IMR-90 (cell line): ENCODE measurements at regions not wholly inside any gene's neighbourhood (a gene's known extent, or its start where the extent isn't known, plus 50 kb on each side); places are given as distances from the start of the nearest gene placed in this dataset.
A peak's percentile ranks its signal among the peaks of the same experiment; 100 is the strongest.

Experiments
- ATAC-seq: fragments of 200-7000 bp; cut with Tn5 transposase; 2 replicates; pipeline ENCODE4 v1.9.1; 2020; ENCODE audit warnings: low read depth, mild to moderate bottlenecking, moderate library complexity
- BruUV-seq: library from RNA; stranded (reverse); fragments of 400-500 nt; replicated peaks from 2 replicates; lab custom pipeline; 2021; lab: Mats Ljungman, UMichigan
- CTCF ChIA-PET: fragments of 300-600 bp; formaldehyde crosslinking; extraction: SDS; loops from one replicate; lab custom pipeline; 2021; ENCODE audit warnings: antibody characterized with exemption; lab: Yijun Ruan, JAX
- POLR2A ChIA-PET: fragments of 300-600 bp; sonication (Branson Sonifier 250); formaldehyde crosslinking; loops from one replicate; lab custom pipeline; 2022; ENCODE audit warnings: antibody characterized with exemption; ENCODE audit not compliant: unreplicated experiment; lab: Charles Lee
- DNase-seq: peaks from one replicate; pipeline ENCODE4 v3.0.0; 2013
- H2AFZ ChIP-seq: replicated peaks from 2 replicates; pipeline ENCODE3; 2013; ENCODE audit warnings: low read length, mild to moderate bottlenecking; ENCODE audit not compliant: poor library complexity
- H2AK5ac ChIP-seq: 2 replicates; pipeline ENCODE4 v1.6.1; 2013; ENCODE audit warnings: low read depth, low read length, inconsistent platforms
- H2AK9ac ChIP-seq: replicated peaks from 2 replicates; pipeline ENCODE3; 2013; ENCODE audit warnings: mild to moderate bottlenecking, low read depth, low read length, moderate library complexity; ENCODE audit not compliant: poor library complexity
- H2BK120ac ChIP-seq: 2 replicates; pipeline ENCODE4 v1.6.1; 2013; ENCODE audit warnings: low read depth, low read length, inconsistent platforms
- H2BK15ac ChIP-seq: 3 replicates; pipeline ENCODE4 v1.6.1; 2013; ENCODE audit warnings: low read depth, low read length, inconsistent platforms
- H2BK20ac ChIP-seq: 2 replicates; pipeline ENCODE4 v1.6.1; 2013; ENCODE audit warnings: low read depth, mild to moderate bottlenecking, inconsistent platforms, low read length, moderate library complexity
- H2BK5ac ChIP-seq: 2 replicates; pipeline ENCODE4 v1.6.1; 2013; ENCODE audit warnings: mild to moderate bottlenecking, low read depth, low read length, inconsistent platforms; ENCODE audit not compliant: poor library complexity, severe bottlenecking
- H3K14ac ChIP-seq: replicated peaks from 2 replicates; pipeline ENCODE4 v1.6.1; 2013; ENCODE audit warnings: low read depth, low read length, inconsistent platforms
- H3K18ac ChIP-seq: 2 replicates; pipeline ENCODE4 v1.6.1; 2013; ENCODE audit warnings: low read depth, low read length, control low read depth
- H3K23ac ChIP-seq: 2 replicates; pipeline ENCODE4 v1.6.1; 2013; ENCODE audit warnings: low read depth, low read length, inconsistent platforms
- H3K27ac ChIP-seq: 2 replicates; pipeline ENCODE4 v1.5.1; 2013; ENCODE audit warnings: mild to moderate bottlenecking, control low read depth, low read length; ENCODE audit not compliant: insufficient read depth
- H3K27me3 ChIP-seq: 2 replicates; pipeline ENCODE4 v1.6.1; 2013; ENCODE audit warnings: low read length; ENCODE audit not compliant: control insufficient read depth, insufficient read depth
- H3K36me3 ChIP-seq: 2 replicates; pipeline ENCODE4 v1.6.1; 2013; ENCODE audit warnings: low read length, mixed read lengths; ENCODE audit not compliant: control insufficient read depth, insufficient read depth
- H3K4ac ChIP-seq: 2 replicates; pipeline ENCODE4 v1.6.1; 2013; ENCODE audit warnings: low read depth, low read length, inconsistent platforms
- H3K4me1 ChIP-seq: 2 replicates; pipeline ENCODE4 v1.6.1; 2013; ENCODE audit warnings: low read length, mixed read lengths; ENCODE audit not compliant: control insufficient read depth, insufficient read depth
- H3K4me2 ChIP-seq: 2 replicates; pipeline ENCODE4 v1.6.1; 2013; ENCODE audit warnings: low read depth, mild to moderate bottlenecking, control low read depth, low read length, moderate library complexity
- H3K4me3 ChIP-seq: 2 replicates; pipeline ENCODE4 v1.5.1; 2013; ENCODE audit warnings: low read depth, mild to moderate bottlenecking, control low read depth, low read length, moderate library complexity; ENCODE audit not compliant: insufficient read depth
- H3K56ac ChIP-seq: 2 replicates; pipeline ENCODE4 v1.6.1; 2013; ENCODE audit warnings: low read length, inconsistent platforms; ENCODE audit not compliant: insufficient read depth; ENCODE audit errors: extremely low read depth
- H3K79me1 ChIP-seq, 2 experiments: 2 replicates each; pipeline ENCODE4 v1.6.1; 2013; ENCODE audit warnings: low read length in 2 of 2, inconsistent platforms in 1 of 2, low read depth in 1 of 2
- H3K9ac ChIP-seq: 2 replicates; pipeline ENCODE4 v1.6.1; 2013; ENCODE audit warnings: low read depth, low read length, control low read depth
- H3K9me1 ChIP-seq: 2 replicates; pipeline ENCODE4 v1.6.1; 2013; ENCODE audit warnings: low read length, inconsistent platforms; ENCODE audit not compliant: insufficient read depth
- H3K9me3 ChIP-seq: 2 replicates; pipeline ENCODE4 v1.6.1; 2013; ENCODE audit warnings: low read length; ENCODE audit not compliant: control insufficient read depth, insufficient read depth
- H4K20me1 ChIP-seq: 2 replicates; pipeline ENCODE4 v1.6.1; 2013; ENCODE audit warnings: low read length, inconsistent platforms; ENCODE audit not compliant: insufficient read depth
- H4K5ac ChIP-seq: 2 replicates; pipeline ENCODE4 v1.6.1; 2013; ENCODE audit warnings: mild to moderate bottlenecking, low read depth, low read length, control low read depth
- H4K8ac ChIP-seq, 2 experiments: 2 replicates each; pipeline ENCODE4 v1.6.1; 2013; ENCODE audit warnings: low read depth in 2 of 2, low read length in 2 of 2, control low read depth in 1 of 2, inconsistent platforms in 1 of 2
- H4K91ac ChIP-seq: 2 replicates; pipeline ENCODE4 v1.6.1; 2013; ENCODE audit warnings: low read depth, low read length, inconsistent platforms; ENCODE audit not compliant: insufficient read depth
- BHLHE40 ChIP-seq: fragments of 150-350 bp; IDR thresholded peaks from 2 replicates; pipeline ENCODE4 v1.6.1; 2016; ENCODE audit warnings: mild to moderate bottlenecking, low read depth, low read length
- CEBPB ChIP-seq: IDR thresholded peaks from 2 replicates; pipeline ENCODE4 v1.6.1; 2012; ENCODE audit warnings: low read depth, low read length, improper control_type of control experiment
- FOS ChIP-seq: fragments of 150-350 bp; IDR thresholded peaks from 2 replicates; pipeline ENCODE4 v1.6.1; 2016; ENCODE audit warnings: low read depth, low read length
- MAZ ChIP-seq: IDR thresholded peaks from 2 replicates; pipeline ENCODE4 v1.6.1; 2012; ENCODE audit warnings: low read depth, mild to moderate bottlenecking, low read length, improper control_type of control experiment, moderate library complexity, borderline replicate concordance
- MXI1 ChIP-seq: IDR thresholded peaks from 2 replicates; pipeline ENCODE4 v1.6.1; 2012; ENCODE audit warnings: low read depth, mild to moderate bottlenecking, low read length, moderate library complexity, borderline replicate concordance
- RAD21 ChIP-seq: IDR thresholded peaks from 2 replicates; pipeline ENCODE4 v1.6.1; 2012; ENCODE audit warnings: low read length, improper control_type of control experiment
- RCOR1 ChIP-seq: IDR thresholded peaks from 2 replicates; pipeline ENCODE4 v1.6.1; 2012; ENCODE audit warnings: mild to moderate bottlenecking, low read length, improper control_type of control experiment; ENCODE audit not compliant: insufficient replicate concordance
- SMC3 ChIP-seq: fragments of 150-350 bp; IDR thresholded peaks from 2 replicates; pipeline ENCODE4 v1.6.1; 2016; ENCODE audit warnings: low read depth, mild to moderate bottlenecking, antibody characterized with exemption, low read length, moderate library complexity
- WGBS, 2 experiments: methylation state at CpG; one replicate each; pipeline versions ENCODE4 v1.1.5 to v1.1.7; 2013; ENCODE audit warnings: missing lambda C conversion rate in 2 of 2; ENCODE audit not compliant: insufficient read length in 1 of 2; ENCODE audit errors: extremely low coverage in 2 of 2; 5-methylcytosine and 5-hydroxymethylcytosine counted together
- dilution Hi-C: fragments of 300-500 bp; cut with HindIII; formaldehyde crosslinking; loops from one replicate; pipeline ENCODE4 v1.14.3; 2018; ENCODE audit warnings: low sequenced_read_pairs; ENCODE audit not compliant: unreplicated experiment
- in situ Hi-C: fragments of 300-500 bp; cut with MboI; formaldehyde crosslinking; loops from 3 replicates; pipeline ENCODE4 v1.14.3; 2019; ENCODE audit warnings: low sequenced_read_pairs, inconsistent platforms, mixed read lengths
- intact Hi-C: fragments of 100-400 bp; cut with micrococcal nuclease; formaldehyde crosslinking; loops from 2 replicates; pipeline ENCODE4 v1.10.0; 2022
- TF ChIP-seq, protein P1 (sequence below): conservative IDR thresholded peaks from 2 replicates; pipeline ENCODE4 v1.5.1; 2012; ENCODE audit warnings: mild to moderate bottlenecking, low read depth, low read length, improper control_type of control experiment
- TF ChIP-seq, protein P2 (sequence below): fragments of 150-350 bp; IDR thresholded peaks from 2 replicates; pipeline ENCODE4 v1.6.1; 2016; ENCODE audit warnings: low read depth, mild to moderate bottlenecking, low read length, moderate library complexity, borderline replicate concordance

DNA sequence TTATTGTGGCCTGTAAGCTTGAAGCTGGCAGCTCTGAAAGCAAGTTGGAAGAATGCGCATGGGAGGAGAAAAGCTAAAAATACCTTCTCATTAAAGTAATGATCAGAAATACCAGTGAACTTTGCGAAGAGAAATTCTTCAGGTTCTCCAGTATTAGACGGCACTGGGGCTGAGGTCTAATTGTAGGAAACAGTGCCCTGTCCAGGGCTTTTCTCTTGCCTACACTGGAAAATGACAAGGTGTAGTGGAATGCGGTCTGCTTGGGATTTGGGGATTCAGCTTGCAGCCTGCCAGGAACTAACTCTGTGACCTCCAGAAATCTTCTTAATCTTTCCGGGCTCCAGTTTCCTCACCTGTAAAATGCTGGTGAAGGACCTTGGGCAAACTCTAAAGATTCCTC, 53.3 kb upstream of the KCNJ16 start:
- Histone ChIP-seq H4K20me1 (no peaks in the 10 kb centered on the region), H2BK120ac (no peak overlapping the region; the same call in 1 of the 2 replicates), H4K8ac (no peak overlapping the region), H2AFZ (no peak overlapping the region), H3K79me1 (no peaks in the 10 kb centered on the region), H3K4me3 (no peak overlapping the region), H3K9me1 (no peaks in the 10 kb centered on the region), H3K27ac (no peak overlapping the region), H2BK15ac (no peak overlapping the region), H3K36me3 (no peaks in the 10 kb centered on the region), H3K4me1 (peaks cover 5% of the 10 kb centered on the region), H2BK20ac (no peak overlapping the region), H3K27me3 (no peaks in the 10 kb centered on the region), H4K91ac (no peak overlapping the region), H3K4me2 (no peak overlapping the region), H3K18ac (no peak overlapping the region), H3K9ac (no peak overlapping the region), H3K56ac (no peak overlapping the region), H2AK9ac (no peak overlapping the region), H3K9me3 (no peaks in the 10 kb centered on the region), H3K23ac (no peak overlapping the region), H2AK5ac (no peak overlapping the region), H4K5ac (no peak overlapping the region; the same call in 1 of the 2 replicates), H3K14ac (no peak overlapping the region), H2BK5ac (no peak overlapping the region), H3K4ac (no peak overlapping the region)
- dilution Hi-C loops (no loop called here), in situ Hi-C loops (no loop called here), intact Hi-C loops (no loop called here)
- CTCF ChIA-PET: no interaction called here
- WGBS, 2 experiments: no CpG with 5 or more reads among the region's 5 CpGs
- TF ChIP-seq CEBPB (no peak), SMC3 (no peak), BHLHE40 (no peak), MAZ (no peak), FOS (no peak), RAD21 (no peak), RCOR1 (no peak), MXI1 (no peak)
- TF ChIP-seq, protein P1, sequence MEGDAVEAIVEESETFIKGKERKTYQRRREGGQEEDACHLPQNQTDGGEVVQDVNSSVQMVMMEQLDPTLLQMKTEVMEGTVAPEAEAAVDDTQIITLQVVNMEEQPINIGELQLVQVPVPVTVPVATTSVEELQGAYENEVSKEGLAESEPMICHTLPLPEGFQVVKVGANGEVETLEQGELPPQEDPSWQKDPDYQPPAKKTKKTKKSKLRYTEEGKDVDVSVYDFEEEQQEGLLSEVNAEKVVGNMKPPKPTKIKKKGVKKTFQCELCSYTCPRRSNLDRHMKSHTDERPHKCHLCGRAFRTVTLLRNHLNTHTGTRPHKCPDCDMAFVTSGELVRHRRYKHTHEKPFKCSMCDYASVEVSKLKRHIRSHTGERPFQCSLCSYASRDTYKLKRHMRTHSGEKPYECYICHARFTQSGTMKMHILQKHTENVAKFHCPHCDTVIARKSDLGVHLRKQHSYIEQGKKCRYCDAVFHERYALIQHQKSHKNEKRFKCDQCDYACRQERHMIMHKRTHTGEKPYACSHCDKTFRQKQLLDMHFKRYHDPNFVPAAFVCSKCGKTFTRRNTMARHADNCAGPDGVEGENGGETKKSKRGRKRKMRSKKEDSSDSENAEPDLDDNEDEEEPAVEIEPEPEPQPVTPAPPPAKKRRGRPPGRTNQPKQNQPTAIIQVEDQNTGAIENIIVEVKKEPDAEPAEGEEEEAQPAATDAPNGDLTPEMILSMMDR: no peak
- TF ChIP-seq, protein P2, sequence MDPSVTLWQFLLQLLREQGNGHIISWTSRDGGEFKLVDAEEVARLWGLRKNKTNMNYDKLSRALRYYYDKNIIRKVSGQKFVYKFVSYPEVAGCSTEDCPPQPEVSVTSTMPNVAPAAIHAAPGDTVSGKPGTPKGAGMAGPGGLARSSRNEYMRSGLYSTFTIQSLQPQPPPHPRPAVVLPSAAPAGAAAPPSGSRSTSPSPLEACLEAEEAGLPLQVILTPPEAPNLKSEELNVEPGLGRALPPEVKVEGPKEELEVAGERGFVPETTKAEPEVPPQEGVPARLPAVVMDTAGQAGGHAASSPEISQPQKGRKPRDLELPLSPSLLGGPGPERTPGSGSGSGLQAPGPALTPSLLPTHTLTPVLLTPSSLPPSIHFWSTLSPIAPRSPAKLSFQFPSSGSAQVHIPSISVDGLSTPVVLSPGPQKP: no peak
- POLR2A ChIA-PET: no interaction called here
- BruUV-seq: no TSS peak
- DNase-seq (peak; percentile 7), ATAC-seq (peak; percentile 44)
